ENCODE measurements at regions not wholly inside any gene's neighbourhood (a gene's known extent, or its start where the extent isn't known, plus 50 kb on each side); places are given as distances from the start of the nearest gene placed in this dataset.

DNA sequence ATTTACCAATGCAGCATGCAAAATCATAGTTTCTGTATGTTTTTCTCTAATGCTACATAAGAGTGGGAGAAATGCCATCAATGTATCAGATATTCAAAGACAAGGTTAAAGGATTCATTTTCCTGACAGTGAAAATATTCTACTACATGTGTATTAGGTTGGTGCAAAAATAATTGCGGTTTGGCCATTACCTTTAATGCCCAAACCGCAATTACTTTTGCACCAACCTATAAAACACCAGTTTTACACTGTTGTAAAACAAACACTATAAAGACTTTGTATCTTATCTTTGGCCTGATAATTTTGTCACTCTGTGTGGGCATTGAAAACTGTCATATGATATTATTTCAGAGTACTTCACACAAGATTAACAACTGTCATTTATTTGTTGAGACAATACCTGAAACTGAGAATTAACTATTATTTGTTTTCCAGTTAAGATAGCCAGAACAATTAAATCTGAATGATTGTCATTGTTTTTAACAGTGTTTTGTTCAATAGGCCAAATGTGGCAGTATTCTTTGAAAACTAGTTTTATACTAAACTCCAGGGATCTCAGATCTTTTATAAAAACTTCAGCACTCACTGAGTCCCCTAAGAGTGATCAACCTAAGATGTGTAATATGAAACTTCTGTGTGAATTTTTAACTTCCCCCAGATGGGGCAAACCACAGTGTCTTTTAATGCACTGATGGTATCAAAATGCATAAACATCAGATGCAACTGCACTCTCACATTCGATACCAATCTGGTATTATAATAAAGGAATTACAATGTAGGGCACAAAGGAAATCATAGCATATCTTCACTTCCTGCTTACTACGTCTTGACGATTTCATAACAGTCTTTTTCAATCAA lies 53.8 kb upstream of the FBN2 start:
- no peak for DNase-seq (ENCODE audit: low spot score)

GRCh38 chr5:128596071-128596470 lies 58.0 kb upstream of the FBN2 start:
- DNase-seq (ENCODE audit: low spot score), result no peak

DNA sequence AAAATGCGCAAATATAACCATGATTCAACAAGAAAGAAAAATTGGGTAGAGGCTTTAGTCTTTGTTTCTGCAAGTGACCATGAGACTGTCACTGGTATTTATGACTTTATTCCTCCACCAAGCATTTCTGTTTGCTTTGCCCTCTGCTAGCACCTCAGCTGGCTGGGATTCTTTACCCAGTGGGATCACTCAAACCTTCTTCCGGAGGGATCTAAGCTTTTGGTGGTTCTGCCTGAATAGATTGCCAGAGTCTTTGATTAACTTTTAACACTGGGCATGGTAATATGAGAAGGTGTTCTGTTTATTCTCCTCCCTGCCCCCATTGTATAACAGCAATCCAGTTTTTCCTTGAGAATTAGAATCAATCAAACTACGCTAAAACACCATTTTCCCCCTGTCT lies 59.1 kb upstream of the FBN2 start:
- DNase-seq (ENCODE audit: low spot score), result no peak

DNA sequence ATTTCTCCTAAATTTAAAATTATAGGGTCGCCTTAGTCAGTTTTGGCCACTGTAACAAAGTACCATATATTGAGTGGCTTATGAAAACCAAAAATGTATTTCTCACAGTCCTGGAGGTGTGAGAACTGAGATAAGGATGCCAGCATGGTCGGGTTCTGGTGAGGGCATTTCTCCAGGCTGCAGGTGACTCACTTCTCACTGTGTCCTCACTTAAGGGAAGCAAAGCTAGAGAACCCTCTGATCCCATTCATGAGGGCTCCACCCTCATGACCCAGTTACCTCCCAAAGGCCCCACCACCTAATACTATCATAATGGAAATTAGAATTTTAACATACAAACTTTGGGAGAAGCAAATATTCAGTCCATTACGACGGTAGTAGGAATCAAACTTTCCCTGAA lies 75.1 kb upstream of the FBN2 start:
- DNase-seq (ENCODE audit: low spot score), result no peak

GRCh38 chr5:128613766-128614165 lies 75.7 kb upstream of the FBN2 start:
- no peak for DNase-seq (ENCODE audit: low spot score)

- DNase-seq (ENCODE audit: low spot score), result no peak
Observed at GRCh38 chr5:128615578-128615977, 77.5 kb upstream of the FBN2 start.

DNA sequence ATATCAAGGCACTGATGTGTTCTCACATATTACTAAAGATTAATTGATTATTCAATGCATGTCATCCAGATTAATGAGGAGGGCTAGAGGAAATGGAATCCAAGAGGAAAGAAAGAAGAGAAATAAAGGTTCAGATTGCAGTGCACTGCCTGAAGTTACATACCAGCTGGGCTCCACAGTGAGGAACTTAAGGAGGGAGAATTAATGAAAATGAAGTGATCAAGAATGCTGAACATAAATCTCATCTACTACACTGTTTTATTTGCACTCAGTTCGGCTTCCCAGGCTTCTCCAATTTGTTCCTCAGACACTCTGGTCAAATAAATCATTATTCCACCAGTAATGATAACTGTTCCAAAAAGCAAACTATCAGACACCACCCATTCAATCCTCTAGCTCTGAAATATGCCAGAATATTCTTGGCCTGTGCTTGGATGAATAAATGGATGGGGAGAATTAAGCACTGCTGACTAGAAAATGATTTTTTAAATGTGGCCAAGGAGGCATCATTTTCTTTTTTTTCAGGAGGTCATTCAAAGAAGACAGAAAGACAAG lies 88.6 kb upstream of the FBN2 start:
- DNase-seq (ENCODE audit: low spot score), result no peak

- DNase-seq (ENCODE audit: low spot score), result no peak
Observed at GRCh38 chr5:128627939-128628338, 89.9 kb upstream of the FBN2 start.

DNA sequence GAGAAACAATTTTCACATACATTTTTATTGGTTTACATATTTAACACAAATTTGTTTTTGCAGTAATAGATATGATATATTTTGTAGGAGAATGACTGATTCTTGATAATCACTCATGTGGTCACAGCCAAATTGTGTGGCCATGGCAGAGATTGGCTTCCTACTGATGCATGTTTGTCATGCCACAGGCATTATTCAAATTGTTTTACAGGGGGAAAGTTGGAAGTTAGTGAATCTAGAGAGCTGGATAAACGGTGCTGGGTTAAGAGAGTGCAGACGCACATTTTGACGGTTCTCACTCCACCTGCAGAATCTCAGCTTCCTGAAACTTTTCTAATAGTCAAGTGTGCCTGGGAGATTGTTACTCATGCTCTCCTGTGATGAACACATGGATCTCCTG lies 91.1 kb upstream of the FBN2 start:
- DNase-seq (ENCODE audit: low spot score), result no peak

DNA sequence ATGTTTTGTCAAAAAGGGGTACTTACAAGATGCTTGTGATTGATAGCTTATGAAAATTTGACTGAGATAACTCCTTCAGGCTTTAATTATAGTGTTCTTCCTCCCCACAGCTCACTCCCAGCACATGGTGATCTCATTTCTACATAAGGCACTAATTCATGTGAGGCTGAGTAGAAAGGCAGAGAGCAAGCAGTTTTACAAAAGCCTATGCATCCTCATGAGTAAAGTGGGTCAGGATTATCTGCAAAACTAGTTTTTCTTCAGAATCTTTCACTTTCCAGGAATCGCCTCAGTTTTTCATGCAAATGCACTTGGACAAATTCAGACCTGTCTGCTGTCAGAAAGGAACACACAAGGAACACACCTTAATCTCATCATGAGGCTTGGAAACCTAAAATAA lies 92.1 kb upstream of the FBN2 start:
- no peak for DNase-seq (ENCODE audit: low spot score)

DNA sequence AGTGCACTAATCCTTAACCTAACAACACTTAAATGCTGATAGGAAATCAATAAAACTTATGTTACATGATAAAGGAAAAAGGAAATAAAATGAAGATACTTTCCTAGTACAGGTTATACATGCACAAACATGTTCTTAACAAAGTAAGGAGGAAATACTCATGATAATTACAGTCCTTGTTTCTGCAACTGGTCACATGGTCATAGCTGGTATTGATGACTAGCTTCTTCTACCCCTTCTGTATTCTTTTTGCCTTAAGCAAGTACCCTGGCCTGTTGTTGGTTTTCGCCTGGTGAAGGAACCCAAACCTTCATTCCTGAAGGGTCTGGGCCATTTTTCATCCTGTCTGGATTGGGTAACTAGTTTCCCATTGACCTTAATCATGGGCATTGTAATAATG lies 93.7 kb upstream of the FBN2 start:
- DNase-seq (ENCODE audit: low spot score), result no peak

GRCh38 chr5:128632264-128632663 lies 94.2 kb upstream of the FBN2 start:
- DNase-seq (ENCODE audit: low spot score), result no peak

DNA sequence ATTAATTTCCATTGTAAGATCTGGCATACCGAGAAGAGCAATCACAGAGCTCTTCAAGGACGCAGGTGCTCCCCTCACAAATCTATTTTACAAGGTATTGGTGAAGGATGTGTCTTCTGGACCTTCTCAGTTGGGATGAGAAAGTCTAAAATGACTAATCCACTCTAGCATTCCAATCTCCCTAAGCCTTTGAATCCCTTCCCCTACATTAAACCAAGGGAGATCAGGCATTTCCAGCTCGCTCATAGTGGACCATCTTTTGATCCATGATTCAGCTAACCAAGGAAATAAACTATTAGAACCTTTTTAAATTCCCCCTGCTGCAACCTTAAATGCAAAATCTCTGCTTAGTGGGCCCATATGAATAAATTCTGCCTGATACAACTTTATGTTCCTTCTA lies 95.9 kb upstream of the FBN2 start:
- no peak for DNase-seq (ENCODE audit: low spot score)

DNA sequence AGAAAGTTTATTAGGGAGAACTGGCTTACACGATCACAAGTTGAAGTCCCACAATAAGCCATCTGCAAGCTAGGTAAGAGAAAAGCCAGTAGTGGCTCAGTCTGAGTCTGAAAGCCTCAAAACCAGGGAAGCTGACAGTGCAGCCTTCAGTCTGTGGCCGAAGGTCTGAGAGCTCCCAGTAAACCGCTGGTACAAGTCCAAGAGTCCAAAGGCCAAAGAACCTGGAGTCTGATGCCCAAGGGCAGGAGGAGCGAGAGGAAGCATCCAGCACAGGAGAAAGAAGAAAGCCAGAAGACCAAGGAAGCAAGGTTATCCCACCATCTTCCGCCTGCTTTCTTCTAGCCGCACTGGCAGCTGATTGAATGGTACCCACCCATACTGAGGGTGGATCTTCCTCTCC lies 97.3 kb upstream of the FBN2 start:
- DNase-seq (ENCODE audit: low spot score), result no peak

- DNase-seq (ENCODE audit: low spot score), result no peak
Observed at GRCh38 chr5:128636361-128636760, 98.3 kb upstream of the FBN2 start.

GRCh38 chr5:128637031-128637430 lies 99.0 kb upstream of the FBN2 start:
- no peak for DNase-seq (ENCODE audit: low spot score)

DNA sequence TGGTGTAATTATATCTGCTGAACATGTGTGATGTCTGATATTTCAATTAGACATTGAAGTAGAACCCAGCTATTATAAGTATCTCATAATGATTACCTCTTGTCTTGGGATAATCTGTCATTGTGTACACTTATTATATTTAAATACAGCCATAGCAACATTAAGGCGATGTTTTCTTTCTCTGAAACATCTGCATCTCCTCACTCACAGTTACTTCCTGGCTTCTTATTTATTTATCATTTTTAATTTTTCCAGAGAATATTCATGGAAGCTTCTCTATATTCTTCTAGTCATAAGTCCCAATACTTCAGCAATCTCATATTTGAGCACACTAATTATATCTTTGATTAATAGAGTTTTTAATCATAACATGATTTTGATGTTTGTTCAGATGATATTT lies 103.8 kb upstream of the FBN2 start:
- no peak for DNase-seq (ENCODE audit: low spot score)

- DNase-seq (ENCODE audit: low spot score), result no peak
Observed at GRCh38 chr5:128644863-128645262, 106.8 kb upstream of the FBN2 start.

DNA sequence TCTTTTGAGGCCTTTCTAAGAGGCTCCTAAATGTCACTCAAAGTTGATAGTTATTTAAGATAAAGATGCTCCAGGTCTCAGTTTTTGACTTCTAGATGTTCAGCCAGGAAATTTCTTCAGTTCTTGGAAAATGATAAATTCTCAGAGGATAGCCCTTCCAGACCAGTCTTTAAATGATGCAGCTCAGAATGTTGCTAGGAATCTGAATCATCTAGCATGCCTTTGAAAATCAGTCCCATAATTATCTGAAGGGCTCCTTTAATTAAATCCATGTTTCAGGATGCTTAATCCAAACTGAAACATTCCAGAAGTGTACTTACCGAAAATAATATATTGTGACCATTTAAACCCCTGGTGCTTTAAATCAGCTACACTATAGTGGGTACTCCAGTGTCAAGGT lies 107.5 kb upstream of the FBN2 start:
- DNase-seq (ENCODE audit: low spot score), result no peak

DNA sequence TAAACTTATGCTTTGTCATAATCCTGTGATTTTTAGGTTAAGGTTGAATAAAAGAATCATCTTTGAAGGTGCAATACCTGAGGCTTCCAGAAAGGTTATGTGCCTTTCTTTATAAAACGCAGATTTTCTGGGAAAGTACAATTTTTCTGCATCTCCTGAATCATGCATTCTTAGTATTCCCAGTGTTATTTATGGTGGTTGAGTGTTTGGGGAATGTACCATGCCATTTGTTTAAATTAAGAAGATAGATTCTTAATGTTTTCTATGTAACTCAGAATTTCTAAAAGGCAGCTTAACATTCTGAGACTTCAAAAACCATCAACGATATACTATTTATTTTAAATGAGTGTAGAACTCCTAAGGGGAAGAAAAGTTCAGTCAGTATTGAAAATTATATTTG lies 108.1 kb upstream of the FBN2 start:
- no peak for DNase-seq (ENCODE audit: low spot score)

DNA sequence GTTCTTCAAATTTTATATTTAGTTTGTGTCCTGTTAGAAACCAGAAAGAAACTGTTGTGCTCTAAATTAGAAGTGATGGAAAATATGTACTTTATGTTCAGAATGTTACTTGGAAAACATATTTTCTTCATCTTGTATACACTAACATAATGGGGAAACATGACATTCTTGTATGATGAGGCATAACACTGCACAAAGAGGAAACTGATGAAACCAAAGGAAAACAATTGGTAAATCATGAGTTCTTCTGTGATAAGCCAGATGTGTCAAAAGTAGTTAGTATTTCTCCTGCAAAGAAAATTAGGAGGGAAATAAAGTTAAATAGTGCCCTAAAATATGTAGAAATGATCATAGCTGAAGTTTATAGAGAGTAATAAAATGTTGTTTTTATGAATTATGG lies 111.1 kb upstream of the FBN2 start:
- DNase-seq (ENCODE audit: low spot score), result no peak

GRCh38 chr5:128662997-128663396 lies 125.0 kb upstream of the FBN2 start:
- no peak for DNase-seq (ENCODE audit: low spot score)

DNA sequence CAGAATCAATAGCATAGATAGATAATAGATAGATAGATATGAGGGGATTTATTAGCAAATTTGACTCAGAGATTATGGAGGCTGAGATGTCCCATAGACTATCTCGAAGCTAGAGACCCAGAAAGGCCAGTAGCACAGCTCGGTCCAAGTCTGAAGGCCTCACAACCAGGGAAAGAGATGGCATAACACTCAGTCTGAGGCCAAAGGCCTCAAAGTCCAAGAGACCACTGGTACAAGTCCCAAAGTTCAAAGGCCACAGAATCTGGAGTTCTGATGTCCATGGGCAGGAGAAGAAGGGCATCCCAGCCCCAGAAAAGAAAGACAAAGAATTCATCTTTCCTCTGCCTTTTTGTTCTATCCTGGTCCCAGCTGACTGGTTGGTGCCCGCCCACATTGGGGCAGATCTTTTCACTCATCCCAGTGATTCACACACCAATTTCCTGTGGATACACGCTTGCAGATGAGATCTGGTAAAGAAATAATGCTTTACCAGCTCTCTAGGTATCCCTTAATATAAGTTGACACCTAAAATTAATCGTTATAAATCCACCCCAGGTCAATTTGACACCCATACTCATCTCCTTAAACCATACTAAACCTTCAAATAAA lies 127.8 kb upstream of the FBN2 start:
- no peak for DNase-seq (ENCODE audit: low spot score)

DNA sequence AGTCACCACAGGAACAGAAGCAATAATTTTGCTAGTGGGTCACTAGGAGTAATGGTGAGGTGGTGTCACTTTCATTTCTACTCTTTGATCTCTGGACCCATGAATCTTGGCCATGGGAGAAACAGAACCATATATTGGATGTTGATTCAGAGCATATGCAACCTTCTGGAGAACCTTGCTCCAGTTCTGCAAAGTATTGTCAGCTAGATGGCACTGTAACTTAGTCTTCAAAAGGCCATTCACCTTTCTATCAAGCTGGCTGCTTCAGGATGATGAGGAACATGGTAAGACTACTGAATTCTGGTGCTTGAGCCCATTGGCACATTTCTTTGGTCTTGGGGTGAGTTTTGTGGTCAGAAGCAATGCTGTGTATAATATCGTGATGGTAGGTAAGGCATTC lies 129.1 kb upstream of the FBN2 start:
- no peak for DNase-seq (ENCODE audit: low spot score)
